ENCODE measurements at regions not wholly inside any gene's neighbourhood (a gene's known extent, or its start where the extent isn't known, plus 50 kb on each side); places are given as distances from the start of the nearest gene placed in this dataset.
A peak's percentile ranks its signal among the peaks of the same experiment; 100 is the strongest.

DNA sequence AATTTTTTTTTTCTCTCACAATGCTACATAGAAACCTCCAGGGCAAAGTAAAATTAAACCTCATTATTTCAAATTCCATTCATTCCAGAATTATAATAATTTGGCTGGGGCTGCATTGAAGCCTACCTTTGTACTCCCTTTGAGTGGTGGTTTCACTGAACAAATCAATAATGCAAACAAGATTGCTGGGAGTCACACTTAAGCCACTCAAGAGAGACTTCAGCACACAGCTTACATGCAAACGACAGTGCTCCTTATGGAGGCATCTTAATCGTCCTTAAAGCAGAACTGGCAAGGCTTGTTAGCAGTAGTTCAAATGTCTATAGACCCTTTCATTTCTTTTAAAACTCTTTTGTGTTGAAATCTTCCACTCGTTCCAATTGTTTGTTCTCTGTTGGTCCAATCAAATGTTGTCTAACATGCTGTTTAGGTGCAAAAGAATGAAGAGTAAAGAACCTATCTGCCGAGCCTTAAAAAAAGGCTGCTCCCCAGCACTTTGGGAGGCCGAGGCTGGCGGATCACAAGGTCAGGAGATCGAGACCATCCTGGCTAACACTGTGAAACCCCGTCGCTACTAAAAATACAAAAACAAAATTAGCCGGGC lies 294.9 kb downstream of the FGFR2 start:
- Histone ChIP-seq H3K4me1 (ENCODE audit: insufficient read depth, low read length) (peaks cover 34% of the 10 kb centered on the region), H3K27me3 (ENCODE audit: control insufficient read depth in 1 of 2, insufficient read depth in 2 of 2, low read length in 2 of 2) (no peaks in the 10 kb centered on the region), H3K36me3 (ENCODE audit: insufficient read depth, low read length) (no peaks in the 10 kb centered on the region), H3K27ac (ENCODE audit: low read depth, low read length) (peak overlapping the region; percentile 28), H3K9me3 (ENCODE audit: low read length) (no peaks in the 10 kb centered on the region), H3K9ac (ENCODE audit: low read length) (no peak overlapping the region), H3K4me3 (ENCODE audit: low read depth in 1 of 2, low read length in 2 of 2) (no peak overlapping the region)

DNA sequence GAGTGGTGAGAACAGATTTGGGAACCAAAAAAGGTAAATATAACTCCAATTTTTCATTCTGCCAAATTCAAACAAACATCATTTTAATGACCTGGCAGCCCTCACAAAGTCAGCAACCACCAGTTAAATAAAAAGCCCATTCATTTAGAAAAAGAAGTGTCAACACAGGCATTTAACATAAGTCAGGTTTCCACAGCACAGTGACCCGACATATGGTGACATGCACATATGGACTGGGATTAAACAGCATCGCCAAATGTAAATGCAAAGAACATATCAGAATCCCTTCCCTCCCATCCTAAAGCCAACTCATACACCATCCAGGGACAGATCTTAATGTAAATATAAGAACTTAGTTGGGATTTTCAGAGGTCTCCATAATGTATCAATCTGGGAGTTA lies 293.2 kb downstream of the FGFR2 start:
- Histone ChIP-seq H3K4me1 (ENCODE audit: insufficient read depth, low read length) (peaks cover 37% of the 10 kb centered on the region), H3K9ac (ENCODE audit: low read length) (no peak overlapping the region), H3K9me3 (ENCODE audit: low read length) (no peaks in the 10 kb centered on the region), H3K27ac (ENCODE audit: low read depth, low read length) (peak overlapping the region; percentile 22), H3K36me3 (ENCODE audit: insufficient read depth, low read length) (no peaks in the 10 kb centered on the region), H3K27me3 (ENCODE audit: control insufficient read depth in 1 of 2, insufficient read depth in 2 of 2, low read length in 2 of 2) (no peaks in the 10 kb centered on the region), H3K4me3 (ENCODE audit: low read depth in 1 of 2, low read length in 2 of 2) (no peak overlapping the region)

DNA sequence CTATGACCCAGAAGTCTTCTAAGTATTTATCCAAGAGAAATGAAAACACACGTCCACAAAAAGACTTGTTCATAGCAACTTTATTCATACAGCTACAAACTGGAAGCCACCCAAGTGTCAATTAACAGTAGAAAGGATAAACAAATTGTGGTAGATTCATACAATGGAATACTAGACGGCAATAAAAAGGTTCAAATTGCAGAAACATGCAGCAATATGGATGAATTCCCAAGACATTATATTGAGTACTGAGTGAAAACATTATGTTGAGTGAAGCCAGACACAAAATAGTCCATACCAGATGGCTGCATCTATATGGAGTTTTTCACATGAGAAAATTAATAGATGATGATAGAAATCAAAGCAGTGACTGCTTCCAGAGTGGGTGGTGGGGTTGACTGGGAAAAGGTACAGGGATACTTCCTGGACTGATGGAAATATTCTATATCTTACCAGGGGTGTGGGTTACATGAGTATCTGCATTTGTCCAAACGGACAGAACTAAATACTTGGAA lies 292.0 kb downstream of the FGFR2 start:
- H3K9ac ChIP-seq (ENCODE audit: low read length): no peak overlapping the region
- H3K27ac ChIP-seq (ENCODE audit: low read depth, low read length): no peak overlapping the region
- no peaks in the 10 kb centered on the region for H3K36me3 ChIP-seq (ENCODE audit: insufficient read depth, low read length)

DNA sequence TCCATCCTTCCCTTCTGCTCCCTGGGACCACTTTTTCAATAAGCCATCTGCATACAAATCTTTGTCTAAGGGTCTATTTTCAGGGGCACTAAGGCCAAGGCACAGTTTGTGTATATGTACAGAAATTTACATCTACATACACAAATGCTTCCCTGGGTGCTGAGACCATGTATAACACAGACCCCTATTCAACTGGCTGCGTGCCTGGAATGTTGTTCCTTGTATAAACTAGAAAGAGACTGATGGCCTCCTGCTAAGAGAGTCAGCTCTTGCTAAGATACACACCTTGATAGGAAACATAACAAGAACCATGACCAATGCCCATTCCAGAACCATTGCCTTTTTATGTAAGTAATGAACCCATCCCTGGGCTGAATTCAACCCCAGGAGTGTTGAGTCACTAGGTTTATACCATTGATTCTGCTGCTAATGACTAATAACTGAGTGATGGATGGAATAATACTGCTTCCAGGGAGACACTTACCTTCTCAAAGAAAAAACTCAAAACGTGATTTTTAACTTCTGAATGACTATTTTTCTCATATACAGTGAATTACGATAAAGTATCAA lies 290.7 kb downstream of the FGFR2 start:
- Histone ChIP-seq H3K27me3 (ENCODE audit: control insufficient read depth in 1 of 2, insufficient read depth in 2 of 2, low read length in 2 of 2) (no peaks in the 10 kb centered on the region), H3K4me3 (ENCODE audit: low read depth in 1 of 2, low read length in 2 of 2) (no peak overlapping the region), H3K36me3 (ENCODE audit: insufficient read depth, low read length) (no peaks in the 10 kb centered on the region), H3K9ac (ENCODE audit: low read length) (no peak overlapping the region), H3K27ac (ENCODE audit: low read depth, low read length) (no peak overlapping the region), H3K9me3 (ENCODE audit: low read length) (no peaks in the 10 kb centered on the region), H3K4me1 (ENCODE audit: insufficient read depth, low read length) (peaks cover 49% of the 10 kb centered on the region)

More for the DNA sequence above, 292.0 kb downstream of the FGFR2 start:
- Histone ChIP-seq H3K9me3 (ENCODE audit: low read length) (no peaks in the 10 kb centered on the region), H3K4me3 (ENCODE audit: low read depth in 1 of 2, low read length in 2 of 2) (no peak overlapping the region), H3K4me1 (ENCODE audit: insufficient read depth, low read length) (peaks cover 43% of the 10 kb centered on the region), H3K27me3 (ENCODE audit: control insufficient read depth in 1 of 2, insufficient read depth in 2 of 2, low read length in 2 of 2) (no peaks in the 10 kb centered on the region)

DNA sequence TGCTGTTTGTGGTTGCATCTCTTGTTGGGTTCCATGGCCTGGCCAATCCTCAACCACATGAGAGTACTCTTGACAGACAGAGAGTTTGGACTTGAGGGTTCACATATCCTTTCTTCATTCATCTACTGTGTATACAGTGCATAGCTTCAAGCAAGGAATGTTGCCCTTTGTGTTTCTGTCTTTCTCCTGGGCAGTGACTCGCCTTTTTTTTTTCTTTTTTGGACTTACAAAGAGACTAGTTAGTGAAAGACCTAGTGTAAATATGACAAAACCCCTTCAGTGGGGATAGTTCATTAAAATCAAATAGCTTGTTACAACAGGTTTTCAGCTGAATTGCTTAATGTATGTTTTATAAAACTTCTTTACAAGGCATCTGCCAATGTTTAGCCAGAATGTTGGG lies 290.2 kb downstream of the FGFR2 start:
- H3K36me3 ChIP-seq (ENCODE audit: insufficient read depth, low read length): no peaks in the 10 kb centered on the region
- H3K27ac ChIP-seq (ENCODE audit: low read depth, low read length): no peak overlapping the region
- H3K9ac ChIP-seq (ENCODE audit: low read length): no peak overlapping the region
- H3K9me3 ChIP-seq (ENCODE audit: low read length): no peaks in the 10 kb centered on the region
- H3K4me1 ChIP-seq (ENCODE audit: insufficient read depth, low read length): peaks cover 46% of the 10 kb centered on the region
- no peak overlapping the region for H3K4me3 ChIP-seq (ENCODE audit: low read depth in 1 of 2, low read length in 2 of 2)
- no peaks in the 10 kb centered on the region for H3K27me3 ChIP-seq (ENCODE audit: control insufficient read depth in 1 of 2, insufficient read depth in 2 of 2, low read length in 2 of 2)

DNA sequence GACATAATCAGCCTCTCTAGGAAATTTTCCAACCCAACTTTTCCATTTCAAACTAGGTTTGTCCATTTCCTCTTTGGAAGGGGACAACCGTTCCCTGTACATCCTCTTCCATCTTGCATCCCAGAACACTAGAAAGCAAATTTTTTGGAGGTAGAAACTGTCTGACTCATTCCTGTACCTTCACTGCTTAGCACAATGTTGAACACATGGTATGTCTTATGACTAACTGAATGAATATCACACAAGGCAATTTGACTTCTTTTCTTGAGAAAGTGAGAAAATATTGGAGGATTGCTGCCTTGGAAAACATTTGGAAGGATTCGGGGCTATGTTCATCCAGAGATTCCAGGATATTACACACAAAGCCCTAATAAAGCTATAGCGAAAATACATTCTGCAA lies 289.1 kb downstream of the FGFR2 start:
- Histone ChIP-seq H3K4me3 (ENCODE audit: low read depth in 1 of 2, low read length in 2 of 2) (no peak overlapping the region), H3K27me3 (ENCODE audit: control insufficient read depth in 1 of 2, insufficient read depth in 2 of 2, low read length in 2 of 2) (no peaks in the 10 kb centered on the region), H3K36me3 (ENCODE audit: insufficient read depth, low read length) (no peaks in the 10 kb centered on the region), H3K27ac (ENCODE audit: low read depth, low read length) (no peak overlapping the region), H3K4me1 (ENCODE audit: insufficient read depth, low read length) (peaks cover 52% of the 10 kb centered on the region), H3K9ac (ENCODE audit: low read length) (no peak overlapping the region), H3K9me3 (ENCODE audit: low read length) (no peaks in the 10 kb centered on the region)

DNA sequence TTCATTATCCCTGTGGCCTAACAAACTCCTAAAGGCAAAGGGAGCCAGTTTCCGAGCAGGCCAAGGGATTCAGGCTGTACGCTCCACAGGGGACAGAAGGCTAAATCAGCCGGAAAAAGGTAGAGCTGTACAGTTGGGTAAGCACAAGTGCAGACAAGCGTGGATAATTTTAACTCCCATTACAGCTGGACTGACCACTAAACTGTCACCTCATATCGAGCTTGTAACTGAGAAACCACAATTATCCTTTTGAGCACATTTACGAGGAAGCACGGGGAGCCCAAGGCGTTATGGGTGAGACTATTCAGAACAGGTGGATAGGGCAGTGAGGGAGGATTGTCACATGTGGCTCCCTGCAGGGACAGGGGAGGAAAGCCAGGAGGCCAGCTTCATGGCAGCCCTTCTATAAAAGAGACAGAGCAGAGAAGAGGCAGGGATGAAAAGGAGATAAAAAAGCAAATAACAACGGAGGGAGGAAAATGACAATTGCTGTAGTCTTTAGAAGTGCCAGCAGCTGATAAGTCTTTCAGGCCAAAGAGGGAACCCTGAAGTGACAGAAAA lies 288.0 kb downstream of the FGFR2 start:
- peaks cover 46% of the 10 kb centered on the region for H3K4me1 ChIP-seq (ENCODE audit: insufficient read depth, low read length)
- no peaks in the 10 kb centered on the region for H3K9me3 ChIP-seq (ENCODE audit: low read length)
- H3K9ac ChIP-seq (ENCODE audit: low read length): no peak overlapping the region
- H3K4me3 ChIP-seq (ENCODE audit: low read depth in 1 of 2, low read length in 2 of 2): no peak overlapping the region
- H3K27me3 ChIP-seq (ENCODE audit: control insufficient read depth in 1 of 2, insufficient read depth in 2 of 2, low read length in 2 of 2): no peaks in the 10 kb centered on the region
- H3K36me3 ChIP-seq (ENCODE audit: insufficient read depth, low read length): no peaks in the 10 kb centered on the region
- peak overlapping the region; percentile 29 for H3K27ac ChIP-seq (ENCODE audit: low read depth, low read length)

DNA sequence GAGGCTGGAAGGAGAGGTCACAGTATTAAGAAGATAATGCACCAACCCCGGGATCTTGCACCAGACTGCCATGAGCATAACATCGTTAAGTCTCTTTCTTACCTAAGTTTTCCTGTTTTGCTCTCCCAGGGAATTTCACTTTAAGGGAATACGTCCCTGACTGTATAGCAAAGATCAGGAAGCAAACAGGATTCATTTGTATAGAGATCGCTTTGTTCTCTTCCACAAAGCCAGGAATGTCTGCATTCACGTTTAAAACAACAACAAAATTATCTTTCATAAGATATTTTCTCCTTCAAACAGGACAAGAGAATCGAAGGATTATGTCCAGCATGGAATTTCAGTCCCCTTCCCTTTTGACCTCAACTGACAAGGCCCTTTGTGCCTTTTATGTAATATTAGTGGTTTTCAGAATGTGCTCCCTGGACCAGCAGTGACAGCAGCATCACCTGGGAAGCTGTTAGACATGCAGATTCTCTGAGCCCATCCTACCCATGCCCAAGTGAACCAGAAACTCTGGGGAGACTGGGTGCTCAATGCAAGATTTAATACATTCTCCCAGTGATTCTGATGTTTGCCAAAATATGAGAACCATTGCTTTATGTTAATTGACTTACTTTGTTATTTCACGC lies 286.3 kb downstream of the FGFR2 start:
- Histone ChIP-seq H3K9ac (ENCODE audit: low read length) (no peak overlapping the region), H3K9me3 (ENCODE audit: low read length) (no peaks in the 10 kb centered on the region), H3K4me3 (ENCODE audit: low read depth in 1 of 2, low read length in 2 of 2) (no peak overlapping the region), H3K36me3 (ENCODE audit: insufficient read depth, low read length) (no peaks in the 10 kb centered on the region), H3K27me3 (ENCODE audit: control insufficient read depth in 1 of 2, insufficient read depth in 2 of 2, low read length in 2 of 2) (no peaks in the 10 kb centered on the region), H3K4me1 (ENCODE audit: insufficient read depth, low read length) (peaks cover 43% of the 10 kb centered on the region), H3K27ac (ENCODE audit: low read depth, low read length) (peak overlapping the region; percentile 66)

DNA sequence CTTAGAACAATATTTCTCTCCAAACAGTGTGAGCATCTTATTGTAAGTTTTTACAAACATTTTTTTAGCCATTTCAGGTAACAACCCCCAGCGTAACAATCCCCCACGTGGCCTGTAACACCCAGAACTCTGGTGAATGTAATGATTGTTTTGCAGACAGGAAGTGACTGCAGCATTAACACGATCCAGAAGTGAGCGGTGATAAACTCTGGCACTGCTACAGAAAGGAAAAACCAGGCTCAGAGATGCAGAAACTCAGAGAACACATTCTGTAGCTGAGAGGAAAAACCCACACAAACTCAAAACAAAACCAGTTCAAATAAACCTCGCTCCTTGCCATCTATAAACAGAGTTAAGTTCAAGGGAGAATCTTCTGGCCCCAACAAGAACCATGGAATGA lies 285.7 kb downstream of the FGFR2 start:
- Histone ChIP-seq H3K4me3 (ENCODE audit: low read depth in 1 of 2, low read length in 2 of 2) (no peak overlapping the region), H3K36me3 (ENCODE audit: insufficient read depth, low read length) (no peaks in the 10 kb centered on the region), H3K27me3 (ENCODE audit: control insufficient read depth in 1 of 2, insufficient read depth in 2 of 2, low read length in 2 of 2) (no peaks in the 10 kb centered on the region), H3K27ac (ENCODE audit: low read depth, low read length) (peak overlapping the region; percentile 66), H3K9me3 (ENCODE audit: low read length) (no peaks in the 10 kb centered on the region), H3K4me1 (ENCODE audit: insufficient read depth, low read length) (peaks cover 40% of the 10 kb centered on the region), H3K9ac (ENCODE audit: low read length) (no peak overlapping the region)

DNA sequence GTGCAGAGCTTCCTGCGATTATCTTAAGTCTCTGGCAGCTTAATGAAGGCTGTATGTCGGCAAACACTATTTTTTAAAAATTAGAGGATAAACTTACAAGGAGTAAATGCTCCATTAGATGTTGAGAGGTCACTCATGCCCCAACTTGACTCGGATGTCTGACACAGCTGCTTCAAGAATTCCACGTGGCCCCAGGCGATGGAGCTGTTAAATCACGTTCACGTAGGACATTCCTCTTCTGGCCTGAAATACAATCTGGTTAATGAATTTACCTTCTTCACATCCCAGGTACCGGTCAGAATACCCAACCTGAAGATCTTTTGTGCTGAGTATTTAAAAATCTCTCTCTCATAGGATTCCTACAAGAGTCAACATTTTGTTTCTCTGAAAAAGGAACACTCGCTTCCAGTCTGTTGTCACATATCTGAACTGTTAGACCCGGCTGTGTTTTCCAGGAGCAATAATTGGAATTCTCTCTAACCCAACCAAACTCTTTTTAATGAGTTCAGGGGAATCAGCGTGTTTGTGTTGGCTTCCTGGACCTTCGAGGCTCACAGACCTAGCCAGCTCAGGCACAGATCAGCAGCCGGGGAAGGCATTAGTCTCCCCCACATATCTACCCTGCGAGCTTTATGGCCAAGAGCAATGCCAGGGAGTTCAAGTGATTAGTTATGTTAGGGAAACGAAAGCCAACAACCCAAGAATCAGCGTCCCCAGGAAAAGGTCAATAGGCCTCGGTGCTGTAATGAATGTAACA lies 284.9 kb downstream of the FGFR2 start:
- Histone ChIP-seq H3K9me3 (ENCODE audit: low read length) (no peaks in the 10 kb centered on the region), H3K4me3 (ENCODE audit: low read depth in 1 of 2, low read length in 2 of 2) (no peak overlapping the region), H3K27ac (ENCODE audit: low read depth, low read length) (peak overlapping the region; percentile 66), H3K27me3 (ENCODE audit: control insufficient read depth in 1 of 2, insufficient read depth in 2 of 2, low read length in 2 of 2) (no peaks in the 10 kb centered on the region), H3K36me3 (ENCODE audit: insufficient read depth, low read length) (no peaks in the 10 kb centered on the region), H3K4me1 (ENCODE audit: insufficient read depth, low read length) (peaks cover 34% of the 10 kb centered on the region), H3K9ac (ENCODE audit: low read length) (no peak overlapping the region)

DNA sequence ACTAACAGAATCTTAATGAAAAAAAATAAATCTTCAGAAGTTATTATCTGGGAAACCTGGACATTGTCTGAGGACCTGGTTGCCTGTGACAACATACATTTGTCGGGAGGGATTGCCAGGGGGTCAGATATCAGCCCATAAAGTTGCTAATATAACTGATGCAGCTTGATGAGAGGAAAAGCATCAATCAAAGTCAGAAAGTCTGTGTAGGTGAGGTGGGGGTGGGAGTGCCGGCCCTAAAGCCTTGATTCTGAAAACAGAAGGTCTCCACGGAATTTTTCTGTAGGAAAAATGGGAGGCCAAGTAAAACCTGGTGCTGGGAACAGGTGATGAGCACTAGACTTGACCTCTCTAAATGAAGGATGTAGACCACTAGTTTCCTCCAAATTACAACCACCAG lies 281.8 kb downstream of the FGFR2 start:
- Histone ChIP-seq H3K9ac (ENCODE audit: low read length) (no peak overlapping the region), H3K4me1 (ENCODE audit: insufficient read depth, low read length) (peaks cover 26% of the 10 kb centered on the region), H3K9me3 (ENCODE audit: low read length) (no peaks in the 10 kb centered on the region), H3K27me3 (ENCODE audit: control insufficient read depth in 1 of 2, insufficient read depth in 2 of 2, low read length in 2 of 2) (no peaks in the 10 kb centered on the region), H3K36me3 (ENCODE audit: insufficient read depth, low read length) (no peaks in the 10 kb centered on the region), H3K4me3 (ENCODE audit: low read depth in 1 of 2, low read length in 2 of 2) (no peak overlapping the region), H3K27ac (ENCODE audit: low read depth, low read length) (no peak overlapping the region)

Measured in muscle layer of colon (tissue), 2 donors.